HEK293 (cell line): ENCODE measurements at regions not wholly inside any gene's neighbourhood (a gene's known extent, or its start where the extent isn't known, plus 50 kb on each side); places are given as distances from the start of the nearest gene placed in this dataset.

Experiments
- CTCF ChIA-PET: fragments of 350-600 bp; formaldehyde crosslinking; extraction: SDS; loops from one replicate; lab custom pipeline; 2021; ENCODE audit warnings: antibody characterized with exemption; lab: Yijun Ruan, JAX
- POLR2A ChIA-PET: fragments of 300-600 bp; formaldehyde crosslinking; extraction: SDS; loops from one replicate; lab custom pipeline; 2020; ENCODE audit warnings: antibody characterized with exemption, inconsistent platforms; lab: Yijun Ruan, JAX
- H3K27ac ChIP-seq: fragments of 200-500 bp; sonication (Bioruptor generic); 2 replicates; pipeline ENCODE4 v1.5.1; 2014; ENCODE audit warnings: low read depth, low read length, control low read depth, inconsistent platforms; ENCODE audit errors: extremely low read depth
- H3K36me3 ChIP-seq, 2 experiments: fragments of 200-500 bp in 1 of 2; sonication (Bioruptor generic) in 1 of 2; 1 replicate in 1 of 2; 2 replicates in 1 of 2; pipeline ENCODE4 v1.5.1; 2014 to 2017; ENCODE audit warnings: inconsistent platforms in 2 of 2, low read length in 2 of 2; ENCODE audit not compliant: control insufficient read depth in 2 of 2, insufficient read depth in 1 of 2
- H3K4me1 ChIP-seq: fragments of 200-500 bp; sonication (Bioruptor generic); 2 replicates; pipeline ENCODE4 v1.5.1; 2014; ENCODE audit warnings: mild to moderate bottlenecking, low read length, inconsistent platforms; ENCODE audit not compliant: control insufficient read depth, insufficient read depth
- H3K4me3 ChIP-seq: 2 replicates; pipeline ENCODE4 v1.5.1; 2011; ENCODE audit warnings: low read depth, mild to moderate bottlenecking, control low read depth, low read length, moderate library complexity
- H3K9me3 ChIP-seq: fragments of 200-500 bp; sonication (Bioruptor generic); 2 replicates; pipeline ENCODE4 v1.5.1; 2014; ENCODE audit warnings: low read depth, low read length, inconsistent platforms; ENCODE audit not compliant: control insufficient read depth, insufficient read depth
- SCRT1 ChIP-seq: fragments of 450-650 bp; formaldehyde crosslinking; IDR thresholded peaks from 2 replicates; pipeline ENCODE4 v1.5.1; 2016; ENCODE audit warnings: missing biosample characterization, missing genetic modification characterization, borderline replicate concordance
- YY1 ChIP-seq: fragments of 450-650 bp; formaldehyde crosslinking; IDR thresholded peaks from 2 replicates; pipeline ENCODE4 v1.5.1; 2018; ENCODE audit warnings: missing biosample characterization, missing genetic modification characterization
- ZFHX2 ChIP-seq: fragments of 450-650 bp; formaldehyde crosslinking; conservative IDR thresholded peaks from 2 replicates; pipeline ENCODE4 v1.5.1; 2016; ENCODE audit warnings: missing biosample characterization, missing genetic modification characterization
- ZFP69B ChIP-seq: fragments of 450-650 bp; formaldehyde crosslinking; IDR thresholded peaks from 2 replicates; pipeline ENCODE4 v1.5.1; 2016; ENCODE audit warnings: missing biosample characterization, missing genetic modification characterization
- ZNF133 ChIP-seq: fragments of 450-650 bp; formaldehyde crosslinking; IDR thresholded peaks from 2 replicates; pipeline ENCODE4 v1.5.1; 2016; ENCODE audit warnings: missing biosample characterization, missing genetic modification characterization
- ZNF2 ChIP-seq: fragments of 450-650 bp; formaldehyde crosslinking; IDR thresholded peaks from 2 replicates; pipeline ENCODE4 v1.5.1; 2016; ENCODE audit warnings: missing biosample characterization, missing genetic modification characterization
- ZNF214 ChIP-seq: fragments of 450-650 bp; formaldehyde crosslinking; IDR thresholded peaks from 2 replicates; pipeline ENCODE4 v1.5.1; 2017; ENCODE audit warnings: missing biosample characterization, mild to moderate bottlenecking, missing genetic modification characterization, borderline replicate concordance
- ZNF266 ChIP-seq: fragments of 450-650 bp; formaldehyde crosslinking; IDR thresholded peaks from 2 replicates; pipeline ENCODE4 v1.5.1; 2016; ENCODE audit warnings: missing biosample characterization, missing genetic modification characterization, low read depth
- ZNF274 ChIP-seq, 2 experiments: fragments of 200-500 bp in 1 of 2; fragments of 450-650 bp in 1 of 2; sonication (Bioruptor generic) in 1 of 2; formaldehyde crosslinking in 1 of 2; IDR thresholded peaks; 2 replicates each; pipeline versions ENCODE4 v1.5.1 to v1.6.1; 2014 to 2016; ENCODE audit warnings: borderline replicate concordance in 1 of 2, inconsistent platforms in 1 of 2, low read length in 1 of 2, missing biosample characterization in 1 of 2, missing genetic modification characterization in 1 of 2
- ZNF549 ChIP-seq: fragments of 450-650 bp; IDR thresholded peaks from 2 replicates; pipeline ENCODE4 v1.5.1; 2018; ENCODE audit warnings: missing biosample characterization, missing genetic modification characterization, mild to moderate bottlenecking, inconsistent platforms, moderate library complexity
- ZNF596 ChIP-seq: fragments of 450-650 bp; IDR thresholded peaks from 2 replicates; pipeline ENCODE4 v1.5.0; 2018; ENCODE audit warnings: missing biosample characterization, mild to moderate bottlenecking, missing genetic modification characterization, moderate library complexity
- ZNF654 ChIP-seq: fragments of 450-650 bp; formaldehyde crosslinking; IDR thresholded peaks from 2 replicates; pipeline ENCODE4 v1.5.1; 2016; ENCODE audit warnings: low read depth, missing biosample characterization, missing genetic modification characterization
- ZNF768 ChIP-seq: fragments of 450-650 bp; formaldehyde crosslinking; IDR thresholded peaks from 2 replicates; pipeline ENCODE4 v1.5.1; 2018; ENCODE audit warnings: missing biosample characterization, mild to moderate bottlenecking, missing genetic modification characterization
- ZNF791 ChIP-seq: fragments of 450-650 bp; formaldehyde crosslinking; IDR thresholded peaks from 2 replicates; pipeline ENCODE4 v1.5.1; 2016; ENCODE audit warnings: missing biosample characterization, missing genetic modification characterization
- TF ChIP-seq, protein P1 (sequence below): fragments of 450-650 bp; formaldehyde crosslinking; conservative IDR thresholded peaks from 2 replicates; pipeline ENCODE4 v1.5.1; 2016; ENCODE audit warnings: low read depth, missing biosample characterization, missing genetic modification characterization
- TF ChIP-seq, protein P2 (sequence below): fragments of 450-650 bp; formaldehyde crosslinking; conservative IDR thresholded peaks from 2 replicates; pipeline ENCODE4 v1.5.1; 2016; ENCODE audit warnings: low read depth, missing biosample characterization, missing genetic modification characterization
- TF ChIP-seq, protein P3 (sequence below): fragments of 450-650 bp; formaldehyde crosslinking; IDR thresholded peaks from 2 replicates; pipeline ENCODE4 v1.5.1; 2016; ENCODE audit warnings: missing biosample characterization, missing genetic modification characterization

DNA sequence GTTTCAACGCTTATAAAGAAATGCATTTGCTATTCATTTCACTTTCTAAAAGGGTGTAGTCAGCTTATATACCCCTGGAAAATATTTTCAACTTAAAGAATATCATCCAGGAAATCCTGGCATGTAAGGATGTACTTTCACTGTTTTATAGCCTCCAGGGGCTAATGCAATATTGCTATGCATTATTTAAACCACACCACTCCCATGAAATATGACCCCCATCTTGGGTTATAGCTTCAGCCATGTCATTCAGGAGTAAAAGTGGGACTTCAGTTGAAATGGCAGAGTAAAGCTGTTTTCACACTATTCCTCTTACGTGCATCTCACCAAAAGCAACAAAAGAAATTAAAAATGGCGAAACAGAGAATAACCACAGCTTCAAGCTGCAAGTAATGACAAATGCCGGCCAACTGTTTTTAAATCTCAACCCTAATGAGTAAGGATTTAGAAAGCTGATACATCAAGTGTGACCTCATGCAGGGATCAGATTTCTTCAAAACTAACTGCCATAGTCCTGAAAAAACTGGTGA lies 84.5 kb downstream of the COL6A6 start (continued):
- TF ChIP-seq, protein P1, sequence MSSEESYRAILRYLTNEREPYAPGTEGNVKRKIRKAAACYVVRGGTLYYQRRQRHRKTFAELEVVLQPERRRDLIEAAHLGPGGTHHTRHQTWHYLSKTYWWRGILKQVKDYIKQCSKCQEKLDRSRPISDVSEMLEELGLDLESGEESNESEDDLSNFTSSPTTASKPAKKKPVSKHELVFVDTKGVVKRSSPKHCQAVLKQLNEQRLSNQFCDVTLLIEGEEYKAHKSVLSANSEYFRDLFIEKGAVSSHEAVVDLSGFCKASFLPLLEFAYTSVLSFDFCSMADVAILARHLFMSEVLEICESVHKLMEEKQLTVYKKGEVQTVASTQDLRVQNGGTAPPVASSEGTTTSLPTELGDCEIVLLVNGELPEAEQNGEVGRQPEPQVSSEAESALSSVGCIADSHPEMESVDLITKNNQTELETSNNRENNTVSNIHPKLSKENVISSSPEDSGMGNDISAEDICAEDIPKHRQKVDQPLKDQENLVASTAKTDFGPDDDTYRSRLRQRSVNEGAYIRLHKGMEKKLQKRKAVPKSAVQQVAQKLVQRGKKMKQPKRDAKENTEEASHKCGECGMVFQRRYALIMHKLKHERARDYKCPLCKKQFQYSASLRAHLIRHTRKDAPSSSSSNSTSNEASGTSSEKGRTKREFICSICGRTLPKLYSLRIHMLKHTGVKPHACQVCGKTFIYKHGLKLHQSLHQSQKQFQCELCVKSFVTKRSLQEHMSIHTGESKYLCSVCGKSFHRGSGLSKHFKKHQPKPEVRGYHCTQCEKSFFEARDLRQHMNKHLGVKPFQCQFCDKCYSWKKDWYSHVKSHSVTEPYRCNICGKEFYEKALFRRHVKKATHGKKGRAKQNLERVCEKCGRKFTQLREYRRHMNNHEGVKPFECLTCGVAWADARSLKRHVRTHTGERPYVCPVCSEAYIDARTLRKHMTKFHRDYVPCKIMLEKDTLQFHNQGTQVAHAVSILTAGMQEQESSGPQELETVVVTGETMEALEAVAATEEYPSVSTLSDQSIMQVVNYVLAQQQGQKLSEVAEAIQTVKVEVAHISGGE (tag by site-specific recombination): no peak
- TF ChIP-seq SCRT1 (tag by site-specific recombination) (no peak), ZNF768 (tag by site-specific recombination) (no peak), ZNF596 (tag by site-specific recombination) (no peak), ZNF266 (tag by site-specific recombination) (no peak), ZFHX2 (no peak), ZNF791 (no peak), ZNF133 (tag by site-specific recombination) (no peak), ZNF654 (tag by site-specific recombination) (no peak), ZNF2 (tag by site-specific recombination) (no peak), ZNF214 (tag by site-specific recombination) (no peak), ZFP69B (tag by site-specific recombination) (no peak)
- TF ChIP-seq, protein P2, sequence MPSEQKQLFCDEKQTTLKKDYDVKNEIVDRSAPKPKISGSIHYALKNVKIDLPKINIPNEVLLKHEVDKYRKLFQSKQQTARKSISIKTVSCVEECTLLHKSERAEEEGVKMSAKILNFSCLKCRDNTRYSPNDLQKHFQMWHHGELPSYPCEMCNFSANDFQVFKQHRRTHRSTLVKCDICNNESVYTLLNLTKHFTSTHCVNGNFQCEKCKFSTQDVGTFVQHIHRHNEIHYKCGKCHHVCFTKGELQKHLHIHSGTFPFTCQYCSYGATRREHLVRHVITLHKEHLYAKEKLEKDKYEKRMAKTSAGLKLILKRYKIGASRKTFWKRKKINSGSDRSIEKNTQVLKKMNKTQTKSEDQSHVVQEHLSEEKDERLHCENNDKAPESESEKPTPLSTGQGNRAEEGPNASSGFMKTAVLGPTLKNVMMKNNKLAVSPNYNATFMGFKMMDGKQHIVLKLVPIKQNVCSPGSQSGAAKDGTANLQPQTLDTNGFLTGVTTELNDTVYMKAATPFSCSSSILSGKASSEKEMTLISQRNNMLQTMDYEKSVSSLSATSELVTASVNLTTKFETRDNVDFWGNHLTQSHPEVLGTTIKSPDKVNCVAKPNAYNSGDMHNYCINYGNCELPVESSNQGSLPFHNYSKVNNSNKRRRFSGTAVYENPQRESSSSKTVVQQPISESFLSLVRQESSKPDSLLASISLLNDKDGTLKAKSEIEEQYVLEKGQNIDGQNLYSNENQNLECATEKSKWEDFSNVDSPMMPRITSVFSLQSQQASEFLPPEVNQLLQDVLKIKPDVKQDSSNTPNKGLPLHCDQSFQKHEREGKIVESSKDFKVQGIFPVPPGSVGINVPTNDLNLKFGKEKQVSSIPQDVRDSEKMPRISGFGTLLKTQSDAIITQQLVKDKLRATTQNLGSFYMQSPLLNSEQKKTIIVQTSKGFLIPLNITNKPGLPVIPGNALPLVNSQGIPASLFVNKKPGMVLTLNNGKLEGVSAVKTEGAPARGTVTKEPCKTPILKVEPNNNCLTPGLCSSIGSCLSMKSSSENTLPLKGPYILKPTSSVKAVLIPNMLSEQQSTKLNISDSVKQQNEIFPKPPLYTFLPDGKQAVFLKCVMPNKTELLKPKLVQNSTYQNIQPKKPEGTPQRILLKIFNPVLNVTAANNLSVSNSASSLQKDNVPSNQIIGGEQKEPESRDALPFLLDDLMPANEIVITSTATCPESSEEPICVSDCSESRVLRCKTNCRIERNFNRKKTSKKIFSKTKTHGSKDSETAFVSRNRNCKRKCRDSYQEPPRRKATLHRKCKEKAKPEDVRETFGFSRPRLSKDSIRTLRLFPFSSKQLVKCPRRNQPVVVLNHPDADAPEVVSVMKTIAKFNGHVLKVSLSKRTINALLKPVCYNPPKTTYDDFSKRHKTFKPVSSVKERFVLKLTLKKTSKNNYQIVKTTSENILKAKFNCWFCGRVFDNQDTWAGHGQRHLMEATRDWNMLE (tag by site-specific recombination): peak; percentile 40; the same call in 1 of the 2 replicates

DNA sequence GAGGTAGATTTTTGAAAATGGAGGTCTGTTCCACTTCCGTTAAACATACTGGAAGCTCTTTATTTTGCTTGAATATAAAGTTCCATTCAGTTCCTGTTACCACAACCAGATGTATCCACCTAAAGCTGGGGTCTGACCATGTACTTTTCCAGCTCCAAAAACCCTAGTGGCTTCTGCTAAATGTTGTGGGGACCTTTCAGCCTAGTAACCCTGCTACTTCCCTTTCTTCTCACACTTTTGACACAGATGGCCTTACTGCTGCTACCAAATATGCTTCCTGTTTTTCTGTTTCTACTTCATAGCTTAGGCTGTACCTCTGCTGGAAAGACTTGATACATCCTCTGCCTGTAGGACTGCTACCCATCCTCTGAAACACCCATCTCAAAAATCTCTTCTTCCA lies 87.8 kb downstream of the COL6A6 start:
- Histone ChIP-seq H3K9me3 (no peaks in the 10 kb centered on the region), H3K27ac (no peak overlapping the region)
- TF ChIP-seq YY1 (no peak), ZNF274 (IDR thresholded peaks at IDR 0.05; ENCODE audit: low read length) (no peak), ZNF274 (tag by site-specific recombination; IDR thresholded peaks at IDR 0.05; ENCODE audit: borderline replicate concordance) (no peak), ZNF549 (tag by site-specific recombination) (no peak)
- TF ChIP-seq, protein P3, sequence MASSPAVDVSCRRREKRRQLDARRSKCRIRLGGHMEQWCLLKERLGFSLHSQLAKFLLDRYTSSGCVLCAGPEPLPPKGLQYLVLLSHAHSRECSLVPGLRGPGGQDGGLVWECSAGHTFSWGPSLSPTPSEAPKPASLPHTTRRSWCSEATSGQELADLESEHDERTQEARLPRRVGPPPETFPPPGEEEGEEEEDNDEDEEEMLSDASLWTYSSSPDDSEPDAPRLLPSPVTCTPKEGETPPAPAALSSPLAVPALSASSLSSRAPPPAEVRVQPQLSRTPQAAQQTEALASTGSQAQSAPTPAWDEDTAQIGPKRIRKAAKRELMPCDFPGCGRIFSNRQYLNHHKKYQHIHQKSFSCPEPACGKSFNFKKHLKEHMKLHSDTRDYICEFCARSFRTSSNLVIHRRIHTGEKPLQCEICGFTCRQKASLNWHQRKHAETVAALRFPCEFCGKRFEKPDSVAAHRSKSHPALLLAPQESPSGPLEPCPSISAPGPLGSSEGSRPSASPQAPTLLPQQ: no peak
- TF ChIP-seq, all 188 proteins: peak for 0
- CTCF ChIA-PET: no interaction called here
- no peaks in the 10 kb centered on the region for H3K4me1 ChIP-seq
- no peaks in the 10 kb centered on the region for H3K36me3 ChIP-seq
- POLR2A ChIA-PET: no interaction called here
- no peak overlapping the region for H3K4me3 ChIP-seq
